ENCODE measurements at regions not wholly inside any gene's neighbourhood (a gene's known extent, or its start where the extent isn't known, plus 50 kb on each side); places are given as distances from the start of the nearest gene placed in this dataset.
"Not testable (repeated sequence)": the region's sequence is repeated elsewhere in the genome, so short reads cannot be mapped to it uniquely, and the experiment has no call there.

GRCh38 chr5:82534986-82535385, 256.8 kb upstream of the RPS23 start:
- no peak for DNase-seq (ENCODE audit: low spot score in 2 of 2)
- H3K27ac ChIP-seq = no peak overlapping the region
- H3K36me3 ChIP-seq = no peaks in the 10 kb centered on the region
- peaks cover 0 to 7% of the 10 kb centered on the region in 2 donors for H3K9me3 ChIP-seq
- TF ChIP-seq POLR2AphosphoS5 (IDR thresholded peaks at IDR 0.05) (no peak), POLR2A (IDR thresholded peaks at IDR 0.05) (no peak), CTCF (IDR thresholded peaks at IDR 0.05) (no peak)
- H3K27me3 ChIP-seq = no peaks in the 10 kb centered on the region
- H3K4me3 ChIP-seq = no peak overlapping the region
- no peaks in the 10 kb centered on the region for H3K4me1 ChIP-seq
- intact Hi-C loops (cut with DNase I; ENCODE audit: low total_unique reads) = no loop called here

- DNase-seq (ENCODE audit: low spot score in 2 of 2); intact Hi-C loops (cut with DNase I; ENCODE audit: low total_unique reads); H3K9me3 ChIP-seq; H3K4me3 ChIP-seq; H3K4me1 ChIP-seq; H3K36me3 ChIP-seq; H3K27me3 ChIP-seq; H3K27ac ChIP-seq: not testable (repeated sequence)
These were observed 253.9 kb upstream of the RPS23 start for GRCh38 chr5:82532075-82532474.

- no peak overlapping the region for H3K27ac ChIP-seq
- H3K27me3 ChIP-seq = no peaks in the 10 kb centered on the region
- intact Hi-C loops (cut with DNase I; ENCODE audit: low total_unique reads) = no loop called here
- DNase-seq (ENCODE audit: low spot score in 2 of 2) = no peak
- no peaks in the 10 kb centered on the region for H3K36me3 ChIP-seq
- H3K4me3 ChIP-seq = no peak overlapping the region
- no peaks in the 10 kb centered on the region for H3K4me1 ChIP-seq
- H3K9me3 ChIP-seq = peaks cover 0 to under 1% of the 10 kb centered on the region in 2 donors
- TF ChIP-seq CTCF (IDR thresholded peaks at IDR 0.05) = no peak
- TF ChIP-seq POLR2AphosphoS5 (IDR thresholded peaks at IDR 0.05) = no peak
- no peak for TF ChIP-seq POLR2A (IDR thresholded peaks at IDR 0.05)
These were observed 248.4 kb upstream of the RPS23 start for GRCh38 chr5:82526540-82526939.

GRCh38 chr5:82525626-82526025, 247.5 kb upstream of the RPS23 start:
- Histone ChIP-seq H3K27ac (no peak overlapping the region), H3K4me1 (no peaks in the 10 kb centered on the region), H3K4me3 (no peak overlapping the region), H3K36me3 (no peaks in the 10 kb centered on the region), H3K27me3 (no peaks in the 10 kb centered on the region), H3K9me3 (no peaks in the 10 kb centered on the region)
- no peak for TF ChIP-seq POLR2A (IDR thresholded peaks at IDR 0.05)
- no peak for TF ChIP-seq CTCF (IDR thresholded peaks at IDR 0.05)
- no peak for TF ChIP-seq POLR2AphosphoS5 (IDR thresholded peaks at IDR 0.05)
- no peak for DNase-seq (ENCODE audit: low spot score in 2 of 2)
- intact Hi-C loops (cut with DNase I; ENCODE audit: low total_unique reads) = no loop called here

- no peaks in the 10 kb centered on the region for H3K9me3 ChIP-seq
- H3K4me3 ChIP-seq = no peak overlapping the region
- TF ChIP-seq CTCF (IDR thresholded peaks at IDR 0.05) (no peak), POLR2AphosphoS5 (IDR thresholded peaks at IDR 0.05) (no peak), POLR2A (IDR thresholded peaks at IDR 0.05) (no peak)
- DNase-seq (ENCODE audit: low spot score in 2 of 2) = no peak
- intact Hi-C loops (cut with DNase I; ENCODE audit: low total_unique reads) = no loop called here
- H3K4me1 ChIP-seq = no peaks in the 10 kb centered on the region
- H3K27me3 ChIP-seq = no peaks in the 10 kb centered on the region
- no peak overlapping the region for H3K27ac ChIP-seq
- H3K36me3 ChIP-seq = no peaks in the 10 kb centered on the region
These were observed 245.5 kb upstream of the RPS23 start for GRCh38 chr5:82523633-82524032.

GRCh38 chr5:82522897-82523296, 244.7 kb upstream of the RPS23 start:
- intact Hi-C loops (cut with DNase I; ENCODE audit: low total_unique reads) = no loop called here
- Histone ChIP-seq H3K9me3 (no peaks in the 10 kb centered on the region), H3K27ac (no peak overlapping the region), H3K36me3 (no peaks in the 10 kb centered on the region), H3K27me3 (no peaks in the 10 kb centered on the region), H3K4me1 (no peaks in the 10 kb centered on the region), H3K4me3 (no peak overlapping the region)
- no peak for DNase-seq (ENCODE audit: low spot score in 2 of 2)
- no peak for TF ChIP-seq POLR2AphosphoS5 (IDR thresholded peaks at IDR 0.05)
- no peak for TF ChIP-seq CTCF (IDR thresholded peaks at IDR 0.05)
- TF ChIP-seq POLR2A (IDR thresholded peaks at IDR 0.05) = no peak
